ENCODE measurements at regions not wholly inside any gene's neighbourhood (a gene's known extent, or its start where the extent isn't known, plus 50 kb on each side); places are given as distances from the start of the nearest gene placed in this dataset.

DNA sequence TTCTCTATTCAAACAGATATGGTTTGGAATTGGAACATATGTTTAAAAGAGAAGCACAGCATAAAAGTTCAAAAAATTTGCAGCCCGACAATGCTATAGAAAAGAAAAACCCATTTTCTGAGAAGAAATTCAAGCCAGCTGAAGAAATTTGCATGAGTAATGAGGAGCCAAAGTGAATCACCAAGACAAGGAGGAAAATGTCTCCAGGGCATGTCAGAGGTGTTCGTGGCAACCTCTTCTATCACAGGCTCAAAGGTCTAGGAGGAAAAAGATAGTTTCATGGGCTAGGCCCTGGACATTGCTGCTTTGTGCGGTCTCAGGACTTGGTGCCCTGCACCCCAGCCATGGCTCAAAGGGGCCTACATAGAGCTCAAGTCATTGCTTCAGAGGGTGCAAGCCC lies 134.8 kb upstream of the ADAMTS16 start:
- Mint-ChIP-seq H3K27me3 (ENCODE audit: insufficient read depth) (no peaks in the 10 kb centered on the region), H3K27ac (no peak overlapping the region), H3K4me1 (ENCODE audit: low read depth) (peaks cover 11% of the 10 kb centered on the region), H3K4me3 (no peak overlapping the region), H3K9me3 (no peaks in the 10 kb centered on the region), H3K36me3 (ENCODE audit: low read depth) (no peaks in the 10 kb centered on the region)
- TF ChIP-seq, protein P1, sequence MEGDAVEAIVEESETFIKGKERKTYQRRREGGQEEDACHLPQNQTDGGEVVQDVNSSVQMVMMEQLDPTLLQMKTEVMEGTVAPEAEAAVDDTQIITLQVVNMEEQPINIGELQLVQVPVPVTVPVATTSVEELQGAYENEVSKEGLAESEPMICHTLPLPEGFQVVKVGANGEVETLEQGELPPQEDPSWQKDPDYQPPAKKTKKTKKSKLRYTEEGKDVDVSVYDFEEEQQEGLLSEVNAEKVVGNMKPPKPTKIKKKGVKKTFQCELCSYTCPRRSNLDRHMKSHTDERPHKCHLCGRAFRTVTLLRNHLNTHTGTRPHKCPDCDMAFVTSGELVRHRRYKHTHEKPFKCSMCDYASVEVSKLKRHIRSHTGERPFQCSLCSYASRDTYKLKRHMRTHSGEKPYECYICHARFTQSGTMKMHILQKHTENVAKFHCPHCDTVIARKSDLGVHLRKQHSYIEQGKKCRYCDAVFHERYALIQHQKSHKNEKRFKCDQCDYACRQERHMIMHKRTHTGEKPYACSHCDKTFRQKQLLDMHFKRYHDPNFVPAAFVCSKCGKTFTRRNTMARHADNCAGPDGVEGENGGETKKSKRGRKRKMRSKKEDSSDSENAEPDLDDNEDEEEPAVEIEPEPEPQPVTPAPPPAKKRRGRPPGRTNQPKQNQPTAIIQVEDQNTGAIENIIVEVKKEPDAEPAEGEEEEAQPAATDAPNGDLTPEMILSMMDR (IDR thresholded peaks at IDR 0.05), result no peak
- DNase-seq, result peak; percentile 22

DNA sequence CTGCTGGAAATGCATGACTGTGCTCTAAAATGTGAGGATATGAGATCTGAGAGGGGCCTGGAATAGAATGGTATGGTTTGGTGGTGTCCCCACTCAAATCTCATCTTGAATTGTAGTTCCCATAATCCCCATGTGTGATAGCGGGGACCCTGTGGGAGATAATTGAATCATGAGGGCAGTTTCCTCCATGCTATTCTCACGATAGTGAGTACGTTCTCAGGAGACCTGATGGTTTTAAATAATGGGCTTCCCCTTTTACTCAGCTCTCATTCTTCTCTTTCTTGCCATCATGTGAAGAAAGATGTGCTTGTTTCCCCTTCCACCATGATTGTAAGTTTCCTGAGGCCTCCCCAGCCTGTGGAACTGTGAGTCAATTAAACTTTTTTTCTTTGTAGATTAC lies 133.6 kb upstream of the ADAMTS16 start:
- H3K4me1 Mint-ChIP-seq (ENCODE audit: low read depth), result peaks cover 11% of the 10 kb centered on the region
- H3K27me3 Mint-ChIP-seq (ENCODE audit: insufficient read depth), result no peaks in the 10 kb centered on the region
- no peaks in the 10 kb centered on the region for H3K36me3 Mint-ChIP-seq (ENCODE audit: low read depth)
- no peak overlapping the region for H3K4me3 Mint-ChIP-seq
- DNase-seq, result no peak
- no peaks in the 10 kb centered on the region for H3K9me3 Mint-ChIP-seq
- no peak overlapping the region for H3K27ac Mint-ChIP-seq
- TF ChIP-seq, protein P1 (IDR thresholded peaks at IDR 0.05), result no peak

DNA sequence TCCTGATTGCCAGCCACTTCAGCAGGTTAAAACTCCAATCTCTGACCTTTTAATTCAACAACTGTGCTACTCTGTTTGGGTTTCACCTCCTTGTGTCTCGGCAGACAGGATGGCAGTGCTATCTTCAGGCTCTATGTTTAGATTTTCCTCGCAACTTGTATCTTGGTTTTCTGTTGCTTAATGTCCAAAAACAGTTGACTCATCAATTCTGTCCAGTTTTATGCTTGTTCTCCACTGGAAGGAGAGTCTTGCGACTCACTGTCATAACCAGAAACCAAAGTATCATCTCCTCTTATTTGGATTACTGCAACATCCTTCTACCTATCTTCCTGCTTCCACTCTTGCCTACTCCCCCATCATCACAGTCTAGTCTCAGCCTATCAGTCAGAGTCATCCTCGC lies 130.9 kb upstream of the ADAMTS16 start:
- TF ChIP-seq, protein P1 (IDR thresholded peaks at IDR 0.05), result no peak
- H3K9me3 Mint-ChIP-seq, result no peaks in the 10 kb centered on the region
- no peak overlapping the region for H3K4me3 Mint-ChIP-seq
- no peaks in the 10 kb centered on the region for H3K27me3 Mint-ChIP-seq (ENCODE audit: insufficient read depth)
- peaks cover 18% of the 10 kb centered on the region for H3K4me1 Mint-ChIP-seq (ENCODE audit: low read depth)
- H3K36me3 Mint-ChIP-seq (ENCODE audit: low read depth), result no peaks in the 10 kb centered on the region
- DNase-seq, result peak; percentile 11
- H3K27ac Mint-ChIP-seq, result no peak overlapping the region

DNA sequence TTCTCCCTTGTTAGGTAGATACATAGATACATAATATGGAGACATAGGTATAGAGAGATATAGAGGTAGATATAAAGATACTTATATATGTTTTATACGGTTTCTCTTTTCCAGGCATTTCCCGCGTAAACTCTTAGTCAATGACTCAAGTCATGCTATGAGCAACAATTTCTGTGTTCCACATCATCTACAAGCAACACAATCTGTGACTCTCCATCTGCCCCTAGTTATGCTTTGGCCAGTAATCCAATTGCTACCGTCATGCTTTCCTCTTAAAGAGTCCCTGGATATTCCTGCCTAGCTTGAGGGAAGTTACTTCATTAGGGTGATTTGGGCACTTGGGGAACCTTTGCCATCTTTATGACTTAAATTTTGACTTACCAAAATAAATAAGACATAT lies 129.0 kb upstream of the ADAMTS16 start:
- no peak overlapping the region for H3K4me3 Mint-ChIP-seq
- no peak for DNase-seq
- TF ChIP-seq, protein P1 (IDR thresholded peaks at IDR 0.05), result no peak
- H3K36me3 Mint-ChIP-seq (ENCODE audit: low read depth), result no peaks in the 10 kb centered on the region
- peaks cover 34% of the 10 kb centered on the region for H3K4me1 Mint-ChIP-seq (ENCODE audit: low read depth)
- no peak overlapping the region for H3K27ac Mint-ChIP-seq
- H3K9me3 Mint-ChIP-seq, result no peaks in the 10 kb centered on the region
- no peaks in the 10 kb centered on the region for H3K27me3 Mint-ChIP-seq (ENCODE audit: insufficient read depth)

DNA sequence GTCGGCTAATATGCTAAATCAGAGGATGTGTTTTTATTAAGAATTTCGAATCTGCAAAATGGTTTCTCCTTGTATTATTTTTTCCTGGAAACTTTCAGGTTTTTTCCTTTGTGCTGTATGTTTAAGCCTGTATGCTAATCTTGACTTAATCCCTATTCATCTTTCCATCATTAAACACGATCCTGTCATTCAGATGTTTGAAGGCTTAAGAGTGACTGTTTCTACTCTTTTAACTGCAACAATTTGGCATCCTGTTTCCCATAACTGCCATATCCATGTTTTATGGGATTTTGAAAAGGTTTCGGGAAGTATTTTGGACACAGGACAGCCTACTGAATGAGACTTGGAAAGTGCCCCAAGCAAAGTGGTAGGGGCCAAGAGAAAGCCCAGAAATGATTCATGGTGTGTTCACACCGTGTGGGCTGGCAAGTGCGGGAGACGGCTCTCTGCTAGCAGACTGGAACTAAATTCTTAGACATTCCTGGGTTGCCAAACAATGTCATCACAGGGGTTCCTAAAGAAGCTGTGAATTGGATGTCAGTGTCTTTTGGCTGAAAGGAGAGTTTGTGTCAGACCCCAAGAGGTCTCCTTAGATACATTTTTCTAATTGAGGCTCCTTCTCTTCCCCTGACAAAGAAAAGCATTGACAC lies 125.4 kb upstream of the ADAMTS16 start:
- peak overlapping the region; percentile 62 for H3K27ac Mint-ChIP-seq
- peak overlapping the region; percentile 62 for H3K4me3 Mint-ChIP-seq
- H3K9me3 Mint-ChIP-seq, result peaks cover 15% of the 10 kb centered on the region
- no peaks in the 10 kb centered on the region for H3K27me3 Mint-ChIP-seq (ENCODE audit: insufficient read depth)
- TF ChIP-seq, protein P1 (IDR thresholded peaks at IDR 0.05), result no peak
- H3K4me1 Mint-ChIP-seq (ENCODE audit: low read depth), result peaks cover 58% of the 10 kb centered on the region
- DNase-seq, result peak; percentile 73
- H3K36me3 Mint-ChIP-seq (ENCODE audit: low read depth), result peaks cover 6% of the 10 kb centered on the region; the same call in 1 of the 2 replicates
